ENCODE measurements at regions not wholly inside any gene's neighbourhood (a gene's known extent, or its start where the extent isn't known, plus 50 kb on each side); places are given as distances from the start of the nearest gene placed in this dataset.
"Not testable (repeated sequence)": the region's sequence is repeated elsewhere in the genome, so short reads cannot be mapped to it uniquely, and the experiment has no call there.

GRCh38 chr6:55955684-55956083 lies 80.3 kb upstream of the BMP5 start:
- DNase-seq (ENCODE audit: low spot score), result no peak

- no peak for DNase-seq (ENCODE audit: low spot score)
Observed at GRCh38 chr6:55954436-55954835, 79.0 kb upstream of the BMP5 start.

- DNase-seq (ENCODE audit: low spot score), result no peak
Observed at GRCh38 chr6:55953335-55953734, 77.9 kb upstream of the BMP5 start.

GRCh38 chr6:55950071-55950814 lies 74.9 kb upstream of the BMP5 start:
- no peak for DNase-seq (ENCODE audit: low spot score)

GRCh38 chr6:55943329-55943728 lies 67.9 kb upstream of the BMP5 start:
- DNase-seq (ENCODE audit: low spot score), result no peak

GRCh38 chr6:55941702-55942101 lies 66.3 kb upstream of the BMP5 start:
- no peak for DNase-seq (ENCODE audit: low spot score)

- DNase-seq (ENCODE audit: low spot score), result no peak
Observed at GRCh38 chr6:55937951-55938690, 62.7 kb upstream of the BMP5 start.

GRCh38 chr6:55937261-55937947 lies 62.0 kb upstream of the BMP5 start:
- no peak for DNase-seq (ENCODE audit: low spot score)

GRCh38 chr6:55931101-55931500 lies 55.7 kb upstream of the BMP5 start:
- DNase-seq (ENCODE audit: low spot score), result no peak

- not testable (repeated sequence) for DNase-seq (ENCODE audit: low spot score)
Observed at GRCh38 chr6:55927713-55928112, 52.3 kb upstream of the BMP5 start.

- DNase-seq (ENCODE audit: low spot score), result no peak
Observed at GRCh38 chr6:55925292-55925691, 49.9 kb upstream of the BMP5 start.

Data from D341Med (cell line).